SKM-1 (cell line): ENCODE measurements at regions not wholly inside any gene's neighbourhood (a gene's known extent, or its start where the extent isn't known, plus 50 kb on each side); places are given as distances from the start of the nearest gene placed in this dataset.
"Not testable (repeated sequence)": the region's sequence is repeated elsewhere in the genome, so short reads cannot be mapped to it uniquely, and the experiment has no call there.

Source experiments
- DNase-seq: peaks from one replicate; lab custom pipeline; 2025; ENCODE audit not compliant: unreplicated experiment; lab: John Stamatoyannopoulos, UW

- no peak for DNase-seq
Measured at GRCh38 chr13:30816736-30817135, 81.4 kb downstream of the ALOX5AP start.

- no peak for DNase-seq
Measured at GRCh38 chr13:30818323-30818960, 83.1 kb downstream of the ALOX5AP start.

- DNase-seq: no peak
Measured at GRCh38 chr13:30819136-30819888, 84.0 kb downstream of the ALOX5AP start.

GRCh38 chr13:30821421-30821820 is 84.7 kb upstream of the MEDAG start:
- no peak for DNase-seq

GRCh38 chr13:30824651-30825050 is 81.4 kb upstream of the MEDAG start:
- DNase-seq: no peak

- no peak for DNase-seq
Measured at GRCh38 chr13:30826911-30827577, 79.0 kb upstream of the MEDAG start.

GRCh38 chr13:30827578-30827925 is 78.5 kb upstream of the MEDAG start:
- no peak for DNase-seq

GRCh38 chr13:30829145-30829832 is 76.8 kb upstream of the MEDAG start:
- no peak for DNase-seq

GRCh38 chr13:30829833-30830637 is 76.0 kb upstream of the MEDAG start:
- DNase-seq: no peak

GRCh38 chr13:30830638-30830965 is 75.5 kb upstream of the MEDAG start:
- no peak for DNase-seq

- no peak for DNase-seq
Measured at GRCh38 chr13:30831515-30831914, 74.6 kb upstream of the MEDAG start.

GRCh38 chr13:30832377-30832776 is 73.7 kb upstream of the MEDAG start:
- no peak for DNase-seq

- no peak for DNase-seq
Measured at GRCh38 chr13:30832845-30833332, 73.2 kb upstream of the MEDAG start.

GRCh38 chr13:30835442-30835841 is 70.6 kb upstream of the MEDAG start:
- no peak for DNase-seq

- DNase-seq: no peak
Measured at GRCh38 chr13:30837227-30838159, 68.6 kb upstream of the MEDAG start.

GRCh38 chr13:30839636-30840035 is 66.4 kb upstream of the MEDAG start:
- not testable (repeated sequence) for DNase-seq

- DNase-seq: no peak
Measured at GRCh38 chr13:30840515-30840914, 65.6 kb upstream of the MEDAG start.

- no peak for DNase-seq
Measured at GRCh38 chr13:30841154-30841553, 64.9 kb upstream of the MEDAG start.

GRCh38 chr13:30843548-30843947 is 62.5 kb upstream of the MEDAG start:
- DNase-seq: no peak
